ENCODE measurements at regions not wholly inside any gene's neighbourhood (a gene's known extent, or its start where the extent isn't known, plus 50 kb on each side); places are given as distances from the start of the nearest gene placed in this dataset.
"Not testable (repeated sequence)": the region's sequence is repeated elsewhere in the genome, so short reads cannot be mapped to it uniquely, and the experiment has no call there.

GRCh38 chr15:70524470-70524869, 238.9 kb downstream of the UACA start:
- DNase-seq (ENCODE audit: low spot score) = no peak

- no peak for DNase-seq (ENCODE audit: low spot score)
Measured at GRCh38 chr15:70523616-70524015, 239.7 kb downstream of the UACA start.

- no peak for DNase-seq (ENCODE audit: low spot score)
Measured at GRCh38 chr15:70523192-70523591, 240.2 kb downstream of the UACA start.

- DNase-seq (ENCODE audit: low spot score) = no peak
Measured at GRCh38 chr15:70522323-70522966, 240.9 kb downstream of the UACA start.

- no peak for DNase-seq (ENCODE audit: low spot score)
Measured at GRCh38 chr15:70521576-70522322, 241.6 kb downstream of the UACA start.

- DNase-seq (ENCODE audit: low spot score) = no peak
Measured at GRCh38 chr15:70519616-70520015, 243.7 kb downstream of the UACA start.

- no peak for DNase-seq (ENCODE audit: low spot score)
Measured at GRCh38 chr15:70519004-70519365, 244.4 kb downstream of the UACA start.

- DNase-seq (ENCODE audit: low spot score) = no peak
Measured at GRCh38 chr15:70518201-70519003, 245.0 kb downstream of the UACA start.

GRCh38 chr15:70517194-70517590, 246.2 kb downstream of the UACA start:
- DNase-seq (ENCODE audit: low spot score) = no peak

- no peak for DNase-seq (ENCODE audit: low spot score)
Measured at GRCh38 chr15:70516408-70517193, 246.8 kb downstream of the UACA start.

GRCh38 chr15:70514251-70514650, 249.1 kb downstream of the UACA start:
- DNase-seq (ENCODE audit: low spot score) = no peak

- no peak for DNase-seq (ENCODE audit: low spot score)
Measured at GRCh38 chr15:70513819-70514218, 249.5 kb downstream of the UACA start.

GRCh38 chr15:70512772-70513362, 250.5 kb downstream of the UACA start:
- peak; percentile 63 for DNase-seq (ENCODE audit: low spot score)

GRCh38 chr15:70511972-70512587, 251.3 kb downstream of the UACA start:
- DNase-seq (ENCODE audit: low spot score) = not testable (repeated sequence)

GRCh38 chr15:70510433-70510832, 252.9 kb downstream of the UACA start:
- no peak for DNase-seq (ENCODE audit: low spot score)

GRCh38 chr15:70509731-70510143, 253.6 kb downstream of the UACA start:
- no peak for DNase-seq (ENCODE audit: low spot score)

- no peak for DNase-seq (ENCODE audit: low spot score)
Measured at GRCh38 chr15:70509282-70509662, 254.1 kb downstream of the UACA start.

GRCh38 chr15:70508561-70509281, 254.6 kb downstream of the UACA start:
- peak; percentile 87 for DNase-seq (ENCODE audit: low spot score)

GRCh38 chr15:70507772-70508371, 255.5 kb downstream of the UACA start:
- no peak for DNase-seq (ENCODE audit: low spot score)

Data from AG20443 (cell line).